ENCODE measurements at regions not wholly inside any gene's neighbourhood (a gene's known extent, or its start where the extent isn't known, plus 50 kb on each side); places are given as distances from the start of the nearest gene placed in this dataset.

GRCh38 chr11:131192628-131193027 is 177.8 kb upstream of the NTM start:
- Histone ChIP-seq H4K20me1 (ENCODE audit: control insufficient read depth, insufficient read depth) (no peaks in the 10 kb centered on the region), H3K36me3 (ENCODE audit: control insufficient read depth in 2 of 2, insufficient read depth in 2 of 2, low read length in 1 of 2) (no peaks in the 10 kb centered on the region), H3K27me3 (replicated peaks in 1 of 2; ENCODE audit: control insufficient read depth in 2 of 2, insufficient read depth in 2 of 2, low read length in 1 of 2) (peaks cover 0 to 1% of the 10 kb centered on the region in 2 experiments; a peak in 2 of 4 replicates), H3K27ac (ENCODE audit: control insufficient read depth, insufficient read depth) (no peak overlapping the region), H3K4me1 (ENCODE audit: control insufficient read depth, insufficient read depth, low read length) (no peaks in the 10 kb centered on the region; the same call in 1 of the 2 replicates), H2AFZ (ENCODE audit: control insufficient read depth, low read depth, low read length) (no peak overlapping the region), H3K9me3 (replicated peaks; ENCODE audit: control insufficient read depth, insufficient read depth, low read length) (no peaks in the 10 kb centered on the region), H3K9ac (ENCODE audit: control insufficient read depth, insufficient read depth, low read length) (no peak overlapping the region), H3K4me2 (ENCODE audit: control insufficient read depth, insufficient read depth) (no peak overlapping the region), H3K79me2 (ENCODE audit: control insufficient read depth, insufficient read depth, low read length) (no peaks in the 10 kb centered on the region), H3K4me3 (no peak overlapping the region)
- RAD21 ChIA-PET (ENCODE audit: unreplicated experiment) = no interaction called here
- no peak for ATAC-seq
- POLR2A ChIA-PET = no interaction called here
- BruUV-seq (replicated peaks) = no TSS peak
- intact Hi-C loops (cut with micrococcal nuclease; ENCODE audit: unreplicated experiment) (no loop called here), in situ Hi-C loops (cut with MboI) (no loop called here)
- no peak for DNase-seq (ENCODE audit: low read depth, low spot score)
- FAIRE-seq = no peak
- SMC1A ChIA-PET (ENCODE audit: uncharacterized antibody, unreplicated experiment) = interaction anchor here (1.0 to 1.8 kb wide), 2 partner anchors 11 to 128 kb away, joined by 3 to 4 read pairs; no protein-coding TSS in a partner anchor
- WGBS (ENCODE audit: insufficient coverage, insufficient replicate concordance, low lambda C conversion rate, missing lambda C conversion rate) = 12% methylated on average over 12 of the region's 12 CpGs
- CTCF ChIA-PET = interaction anchor here (1.1 kb wide), 1 partner anchor 9 kb away, joined by 3 read pairs; no protein-coding TSS in a partner anchor
- no peak for TF ChIP-seq MLLT1 (IDR thresholded peaks at IDR 0.05)
- no peak for TF ChIP-seq WRNIP1 (IDR thresholded peaks at IDR 0.05; ENCODE audit: borderline replicate concordance, low read depth, low read length)
- TF ChIP-seq E2F8 (IDR thresholded peaks at IDR 0.05; ENCODE audit: low read depth, partially characterized antibody) = no peak
- no peak for TF ChIP-seq SMC3 (IDR thresholded peaks at IDR 0.05; ENCODE audit: borderline replicate concordance, low read length)
- no peak for TF ChIP-seq ZNF592 (IDR thresholded peaks at IDR 0.05)
- TF ChIP-seq BCL3 (IDR thresholded peaks at IDR 0.05; ENCODE audit: borderline replicate concordance, insufficient read depth, low read depth, low read length, poor library complexity, severe bottlenecking) = no peak
- TF ChIP-seq MTA2 (IDR thresholded peaks at IDR 0.05; ENCODE audit: low read depth) = no peak
- TF ChIP-seq BCLAF1 (IDR thresholded peaks at IDR 0.05) = no peak
- TF ChIP-seq TAF1 (IDR thresholded peaks at IDR 0.05; ENCODE audit: borderline replicate concordance, low read depth, low read length) = no peak

Measured in GM12878 (cell line).